ENCODE measurements at regions not wholly inside any gene's neighbourhood (a gene's known extent, or its start where the extent isn't known, plus 50 kb on each side); places are given as distances from the start of the nearest gene placed in this dataset.

GRCh38 chr13:47837906-47838305 lies 163.2 kb downstream of the SUCLA2 start:
- DNase-seq = no peak
- no peaks in the 10 kb centered on the region for H3K4me1 ChIP-seq
- intact Hi-C loops (cut with DNase I; ENCODE audit: low total_unique reads) = no loop called here
- TF ChIP-seq POLR2A (IDR thresholded peaks at IDR 0.05) = no peak
- TF ChIP-seq, protein P1, sequence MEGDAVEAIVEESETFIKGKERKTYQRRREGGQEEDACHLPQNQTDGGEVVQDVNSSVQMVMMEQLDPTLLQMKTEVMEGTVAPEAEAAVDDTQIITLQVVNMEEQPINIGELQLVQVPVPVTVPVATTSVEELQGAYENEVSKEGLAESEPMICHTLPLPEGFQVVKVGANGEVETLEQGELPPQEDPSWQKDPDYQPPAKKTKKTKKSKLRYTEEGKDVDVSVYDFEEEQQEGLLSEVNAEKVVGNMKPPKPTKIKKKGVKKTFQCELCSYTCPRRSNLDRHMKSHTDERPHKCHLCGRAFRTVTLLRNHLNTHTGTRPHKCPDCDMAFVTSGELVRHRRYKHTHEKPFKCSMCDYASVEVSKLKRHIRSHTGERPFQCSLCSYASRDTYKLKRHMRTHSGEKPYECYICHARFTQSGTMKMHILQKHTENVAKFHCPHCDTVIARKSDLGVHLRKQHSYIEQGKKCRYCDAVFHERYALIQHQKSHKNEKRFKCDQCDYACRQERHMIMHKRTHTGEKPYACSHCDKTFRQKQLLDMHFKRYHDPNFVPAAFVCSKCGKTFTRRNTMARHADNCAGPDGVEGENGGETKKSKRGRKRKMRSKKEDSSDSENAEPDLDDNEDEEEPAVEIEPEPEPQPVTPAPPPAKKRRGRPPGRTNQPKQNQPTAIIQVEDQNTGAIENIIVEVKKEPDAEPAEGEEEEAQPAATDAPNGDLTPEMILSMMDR (IDR thresholded peaks at IDR 0.05) = no peak
- H3K9me3 ChIP-seq = no peaks in the 10 kb centered on the region
- no peaks in the 10 kb centered on the region for H3K27me3 ChIP-seq
- no peak overlapping the region for H3K27ac ChIP-seq
- 88 to 90% methylated on average over 4 of the region's 4 CpGs for WGBS, 2 donors
- H3K4me3 ChIP-seq = no peak overlapping the region
- H3K36me3 ChIP-seq (ENCODE audit: low read depth, missing control alignments) = no peaks in the 10 kb centered on the region

- no peak for DNase-seq
- Histone ChIP-seq H3K27me3 (no peaks in the 10 kb centered on the region), H3K36me3 (ENCODE audit: low read depth, missing control alignments) (no peaks in the 10 kb centered on the region), H3K9me3 (no peaks in the 10 kb centered on the region), H3K27ac (no peak overlapping the region), H3K4me1 (no peaks in the 10 kb centered on the region), H3K4me3 (no peak overlapping the region)
- 79 to 89% methylated on average over 5 of the region's 5 CpGs for WGBS, 2 donors
- TF ChIP-seq, protein P1 (IDR thresholded peaks at IDR 0.05) = no peak
- TF ChIP-seq POLR2A (IDR thresholded peaks at IDR 0.05) = no peak
- intact Hi-C loops (cut with DNase I; ENCODE audit: low total_unique reads) = no loop called here
Observed at GRCh38 chr13:47837104-47837880, 163.8 kb downstream of the SUCLA2 start.

DNA sequence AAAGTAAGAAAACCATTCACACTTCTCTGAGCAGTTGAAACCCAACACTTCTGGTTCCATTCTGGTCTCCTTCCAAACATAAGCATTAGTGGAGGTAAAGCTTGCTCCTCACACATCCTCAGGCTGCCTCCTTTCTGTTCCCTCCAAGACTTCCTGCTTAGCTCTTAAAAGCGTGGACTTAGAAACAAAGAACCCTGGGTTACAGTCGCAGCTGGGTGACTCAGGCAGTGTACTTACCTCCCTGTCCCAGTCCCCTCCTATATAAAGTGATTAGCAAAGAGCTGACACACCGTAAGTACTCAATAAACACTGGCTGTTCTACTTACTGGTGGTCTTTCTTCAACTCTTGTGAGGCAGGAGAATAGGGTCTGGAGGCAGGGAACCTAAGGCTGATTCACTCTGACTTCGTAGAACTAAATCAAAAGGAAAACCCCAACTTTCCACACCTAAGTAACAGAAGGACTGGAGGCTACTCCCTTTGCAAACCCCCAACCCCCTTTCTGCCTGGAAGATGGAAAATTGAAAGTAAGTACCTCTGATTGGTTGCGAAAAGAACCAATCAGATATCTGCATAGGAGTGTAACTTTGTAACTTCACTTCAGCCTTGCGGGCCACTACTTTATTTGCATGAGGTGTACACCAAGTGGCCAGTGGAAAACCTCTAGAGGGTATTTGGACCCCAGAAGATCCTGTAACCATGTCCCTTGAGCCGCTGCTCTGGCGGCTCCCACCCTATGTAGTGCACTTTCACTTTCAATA lies 165.4 kb downstream of the SUCLA2 start:
- 81% methylated on average over 8 of the region's 8 CpGs for WGBS, 2 donors
- intact Hi-C loops (cut with DNase I; ENCODE audit: low total_unique reads) = no loop called here
- no peak overlapping the region for H3K4me3 ChIP-seq
- DNase-seq = no peak
- H3K9me3 ChIP-seq = no peaks in the 10 kb centered on the region
- TF ChIP-seq, protein P1 (IDR thresholded peaks at IDR 0.05) = no peak
- TF ChIP-seq POLR2A (IDR thresholded peaks at IDR 0.05) = no peak
- no peaks in the 10 kb centered on the region for H3K27me3 ChIP-seq
- no peaks in the 10 kb centered on the region for H3K36me3 ChIP-seq (ENCODE audit: low read depth, missing control alignments)
- H3K4me1 ChIP-seq = no peaks in the 10 kb centered on the region
- H3K27ac ChIP-seq = no peak overlapping the region

- 47 to 64% methylated on average over 1 of the region's 1 CpG for WGBS, 2 donors
- Histone ChIP-seq H3K36me3 (ENCODE audit: low read depth, missing control alignments) (no peaks in the 10 kb centered on the region), H3K9me3 (no peaks in the 10 kb centered on the region), H3K4me3 (no peak overlapping the region), H3K27me3 (no peaks in the 10 kb centered on the region), H3K27ac (no peak overlapping the region), H3K4me1 (no peaks in the 10 kb centered on the region)
- TF ChIP-seq POLR2A (IDR thresholded peaks at IDR 0.05) = no peak
- TF ChIP-seq, protein P1 (IDR thresholded peaks at IDR 0.05) = no peak
- intact Hi-C loops (cut with DNase I; ENCODE audit: low total_unique reads) = no loop called here
- DNase-seq = no peak
Observed at GRCh38 chr13:47832458-47832972, 168.6 kb downstream of the SUCLA2 start.
